Mammary epithelial cell (primary cell): ENCODE measurements at regions not wholly inside any gene's neighbourhood (a gene's known extent, or its start where the extent isn't known, plus 50 kb on each side); places are given as distances from the start of the nearest gene placed in this dataset.

Experiments used
- CTCF ChIP-seq, 2 donors: IDR thresholded peaks in 1 of 2; conservative IDR thresholded peaks in 1 of 2; 2 replicates each; pipeline ENCODE4 v1.5.1; 2011 to 2012; ENCODE audit warnings: inconsistent platforms in 2 of 2, low read length in 2 of 2, mild to moderate bottlenecking in 2 of 2, control low read depth in 1 of 2, low read depth in 1 of 2; ENCODE audit not compliant: insufficient read depth in 1 of 2; ENCODE audit errors: extremely low read depth in 1 of 2
- EZH2 ChIP-seq: IDR thresholded peaks from 2 replicates; pipeline ENCODE4 v1.6.1; 2012; ENCODE audit warnings: low read length, inconsistent platforms, borderline replicate concordance

GRCh38 chr5:6886866-6887265 lies 173.6 kb downstream of the TENT4A start:
- no peak for TF ChIP-seq EZH2
- TF ChIP-seq CTCF (conservative IDR thresholded peaks at IDR 0.05 in 1 of 2, IDR thresholded peaks at IDR 0.05 in 1 of 2; ENCODE audit: extremely low read depth in 1 of 2, insufficient read depth in 1 of 2, low read depth in 1 of 2, low read length in 2 of 2): no peak
